ENCODE measurements at regions not wholly inside any gene's neighbourhood (a gene's known extent, or its start where the extent isn't known, plus 50 kb on each side); places are given as distances from the start of the nearest gene placed in this dataset.

GRCh38 chr14:66398437-66398836 is 87.7 kb upstream of the CCDC196 start:
- no peaks in the 10 kb centered on the region for H3F3A ChIP-seq (replicated peaks; ENCODE audit: insufficient read depth)
- no peaks in the 10 kb centered on the region for H3K9me3 ChIP-seq
- ChIA-PET CTCF (interaction anchor here (0.6 to 0.9 kb wide), 2 partner anchors 39 to 888 kb away, joined by 3 to 4 read pairs; no protein-coding TSS in a partner anchor), POLR2A (no interaction called here)
- H3K9me2 ChIP-seq = no peaks in the 10 kb centered on the region
- TF ChIP-seq FOXM1 (IDR thresholded peaks at IDR 0.05; ENCODE audit: low read depth) = no peak
- no peak for TF ChIP-seq RXRA (IDR thresholded peaks at IDR 0.05; ENCODE audit: borderline replicate concordance, low read depth)
- no peak for TF ChIP-seq NFIC (IDR thresholded peaks at IDR 0.05; ENCODE audit: borderline replicate concordance)
- no peak for TF ChIP-seq TEAD4 (IDR thresholded peaks at IDR 0.05; ENCODE audit: borderline replicate concordance, insufficient read depth)
- no peak for TF ChIP-seq USF2 (IDR thresholded peaks at IDR 0.05; ENCODE audit: borderline replicate concordance, low read depth, low read length)
- no peak for TF ChIP-seq TCF12 (IDR thresholded peaks at IDR 0.05)
- TF ChIP-seq YY1 (IDR thresholded peaks at IDR 0.05; ENCODE audit: low read depth) = no peak
- TF ChIP-seq SMC3 (IDR thresholded peaks at IDR 0.05; ENCODE audit: low read depth, low read length) = no peak
- TF ChIP-seq NRF1 (IDR thresholded peaks at IDR 0.05; ENCODE audit: low read depth, low read length) = no peak
- TF ChIP-seq EP300 (IDR thresholded peaks at IDR 0.05; ENCODE audit: borderline replicate concordance in 1 of 2, low read depth in 1 of 2, low read length in 1 of 2) = no peak
- no peak for TF ChIP-seq ZBTB33 (IDR thresholded peaks at IDR 0.05; ENCODE audit: borderline replicate concordance, low read depth)
- TF ChIP-seq CHD2 (IDR thresholded peaks at IDR 0.05; ENCODE audit: low read length, partially characterized antibody) = no peak
- TF ChIP-seq ELF1 (IDR thresholded peaks at IDR 0.05) = no peak
- no peak for TF ChIP-seq MEF2A (IDR thresholded peaks at IDR 0.05; ENCODE audit: borderline replicate concordance, low read depth)
- no peak for TF ChIP-seq GATA2 (CRISPR knock-in tag; IDR thresholded peaks at IDR 0.05)
- TF ChIP-seq TAF1 (IDR thresholded peaks at IDR 0.05; ENCODE audit: borderline replicate concordance, low read depth, low read length) = no peak
- TF ChIP-seq SIN3A (IDR thresholded peaks at IDR 0.05; ENCODE audit: borderline replicate concordance, low read depth, low read length) = no peak
- no peak for TF ChIP-seq EZH2phosphoT487 (IDR thresholded peaks at IDR 0.05; ENCODE audit: borderline replicate concordance, low read depth)
- no peaks in the 10 kb centered on the region for H4K20me1 ChIP-seq (ENCODE audit: insufficient read depth)
- WGBS (ENCODE audit: low lambda C conversion rate) = 15% methylated on average over 1 of the region's 1 CpG
- H3K27me3 ChIP-seq (ENCODE audit: insufficient read depth) = no peaks in the 10 kb centered on the region
- H3K4me3 ChIP-seq (ENCODE audit: low read depth in 2 of 2, low read length in 1 of 2) = no peak overlapping the region
- H3K27ac ChIP-seq (ENCODE audit: low read depth in 2 of 2, low read length in 1 of 2) = no peak overlapping the region
- no peak overlapping the region for H3K4me2 ChIP-seq
- DNase-seq = no peak
- H3K9ac ChIP-seq = no peak overlapping the region
- no peak overlapping the region for H2AFZ ChIP-seq (ENCODE audit: low read depth)
- H3K36me3 ChIP-seq (replicated peaks in 1 of 2; ENCODE audit: control insufficient read depth in 1 of 2, insufficient read depth in 2 of 2, low read length in 1 of 2) = no peaks in the 10 kb centered on the region
- no peaks in the 10 kb centered on the region for H3K4me1 ChIP-seq (ENCODE audit: control insufficient read depth in 1 of 2, insufficient read depth in 2 of 2, low read depth in 1 of 2, low read length in 1 of 2)
- H3K79me2 ChIP-seq (ENCODE audit: insufficient read depth) = no peaks in the 10 kb centered on the region

All from SK-N-SH (cell line).